Endothelial cell of hepatic sinusoid (primary cell): ENCODE measurements at regions not wholly inside any gene's neighbourhood (a gene's known extent, or its start where the extent isn't known, plus 50 kb on each side); places are given as distances from the start of the nearest gene placed in this dataset.

Source experiments
- in situ Hi-C: cut with HindIII; loops from 2 replicates; pipeline ENCODE4 v1.10.0; 2017; ENCODE audit warnings: low sequenced_read_pairs

- in situ Hi-C loops, result no loop called here
Observed at GRCh38 chr5:57698802-57699201, 216.2 kb upstream of the ACTBL2 start.

- in situ Hi-C loops, result no loop called here
Observed at GRCh38 chr5:57698086-57698485, 215.5 kb upstream of the ACTBL2 start.

- in situ Hi-C loops, result no loop called here
Observed at GRCh38 chr5:57696825-57697570, 214.4 kb upstream of the ACTBL2 start.

GRCh38 chr5:57696389-57696769, 213.8 kb upstream of the ACTBL2 start:
- in situ Hi-C loops, result no loop called here

- in situ Hi-C loops, result no loop called here
Observed at GRCh38 chr5:57695706-57696388, 213.2 kb upstream of the ACTBL2 start.

- in situ Hi-C loops, result no loop called here
Observed at GRCh38 chr5:57695179-57695578, 212.6 kb upstream of the ACTBL2 start.

- in situ Hi-C loops, result no loop called here
Observed at GRCh38 chr5:57693488-57694305, 211.1 kb upstream of the ACTBL2 start.

GRCh38 chr5:57692582-57693487, 210.2 kb upstream of the ACTBL2 start:
- in situ Hi-C loops, result no loop called here

- in situ Hi-C loops, result no loop called here
Observed at GRCh38 chr5:57690724-57691123, 208.1 kb upstream of the ACTBL2 start.

GRCh38 chr5:57687596-57687995, 205.0 kb upstream of the ACTBL2 start:
- in situ Hi-C loops, result no loop called here

GRCh38 chr5:57685516-57686255, 203.1 kb upstream of the ACTBL2 start:
- in situ Hi-C loops, result no loop called here

GRCh38 chr5:57684299-57684702, 201.7 kb upstream of the ACTBL2 start:
- in situ Hi-C loops, result no loop called here

- in situ Hi-C loops, result no loop called here
Observed at GRCh38 chr5:57683036-57683630, 200.5 kb upstream of the ACTBL2 start.

GRCh38 chr5:57681942-57682341, 199.3 kb upstream of the ACTBL2 start:
- in situ Hi-C loops, result no loop called here

- in situ Hi-C loops, result no loop called here
Observed at GRCh38 chr5:57680686-57681085, 198.1 kb upstream of the ACTBL2 start.

- in situ Hi-C loops, result no loop called here
Observed at GRCh38 chr5:57677235-57677634, 194.6 kb upstream of the ACTBL2 start.

GRCh38 chr5:57676222-57677098, 193.8 kb upstream of the ACTBL2 start:
- in situ Hi-C loops, result no loop called here

GRCh38 chr5:57675236-57675635, 192.6 kb upstream of the ACTBL2 start:
- in situ Hi-C loops, result no loop called here

GRCh38 chr5:57671371-57671770, 188.8 kb upstream of the ACTBL2 start:
- in situ Hi-C loops, result no loop called here
